Epidermal melanocyte (primary cell): ENCODE measurements at regions not wholly inside any gene's neighbourhood (a gene's known extent, or its start where the extent isn't known, plus 50 kb on each side); places are given as distances from the start of the nearest gene placed in this dataset.
"Not testable (repeated sequence)": the region's sequence is repeated elsewhere in the genome, so short reads cannot be mapped to it uniquely, and the experiment has no call there.

Experiments used
- DNase-seq: peaks from one replicate; pipeline ENCODE4 v3.0.0; 2011; ENCODE audit warnings: low spot score; ENCODE audit not compliant: insufficient read length

DNA sequence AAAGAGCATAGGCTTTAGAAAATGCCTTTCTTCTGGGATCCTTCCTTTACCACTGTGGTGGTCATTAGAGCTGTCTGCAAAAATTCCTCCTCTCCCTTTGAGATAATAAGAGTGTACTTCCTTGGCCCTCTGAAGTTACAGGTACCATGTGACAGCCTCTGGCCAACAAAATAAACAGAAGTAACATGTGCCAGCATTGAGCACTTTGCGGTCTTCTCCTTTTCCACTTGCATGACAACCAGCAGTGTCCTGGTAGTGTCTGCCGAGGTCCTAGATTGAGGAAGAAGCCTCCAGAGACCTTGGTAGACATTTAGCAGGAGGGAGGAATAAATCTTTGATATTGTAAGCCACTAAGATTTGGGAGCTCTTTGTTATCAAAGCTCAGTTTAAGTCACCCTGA is 87.5 kb upstream of the ARID1B start:
- DNase-seq: no peak

DNA sequence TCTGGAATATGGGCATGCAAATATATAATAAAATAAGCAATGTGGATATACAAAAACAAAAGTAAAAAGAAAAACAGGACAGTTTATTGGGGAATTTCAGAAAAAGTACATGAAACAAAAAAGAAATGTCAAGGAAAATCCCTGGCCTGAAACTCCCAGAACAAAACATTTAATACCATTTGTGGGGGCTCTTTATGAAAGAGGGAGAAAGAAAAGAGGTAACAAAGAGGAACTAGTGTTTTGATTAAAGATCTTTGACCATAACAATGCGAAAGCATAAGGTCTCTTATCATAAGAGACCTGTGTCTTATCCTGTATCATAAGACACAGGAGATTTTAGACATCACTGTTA is 88.6 kb upstream of the ARID1B start:
- DNase-seq: no peak

DNA sequence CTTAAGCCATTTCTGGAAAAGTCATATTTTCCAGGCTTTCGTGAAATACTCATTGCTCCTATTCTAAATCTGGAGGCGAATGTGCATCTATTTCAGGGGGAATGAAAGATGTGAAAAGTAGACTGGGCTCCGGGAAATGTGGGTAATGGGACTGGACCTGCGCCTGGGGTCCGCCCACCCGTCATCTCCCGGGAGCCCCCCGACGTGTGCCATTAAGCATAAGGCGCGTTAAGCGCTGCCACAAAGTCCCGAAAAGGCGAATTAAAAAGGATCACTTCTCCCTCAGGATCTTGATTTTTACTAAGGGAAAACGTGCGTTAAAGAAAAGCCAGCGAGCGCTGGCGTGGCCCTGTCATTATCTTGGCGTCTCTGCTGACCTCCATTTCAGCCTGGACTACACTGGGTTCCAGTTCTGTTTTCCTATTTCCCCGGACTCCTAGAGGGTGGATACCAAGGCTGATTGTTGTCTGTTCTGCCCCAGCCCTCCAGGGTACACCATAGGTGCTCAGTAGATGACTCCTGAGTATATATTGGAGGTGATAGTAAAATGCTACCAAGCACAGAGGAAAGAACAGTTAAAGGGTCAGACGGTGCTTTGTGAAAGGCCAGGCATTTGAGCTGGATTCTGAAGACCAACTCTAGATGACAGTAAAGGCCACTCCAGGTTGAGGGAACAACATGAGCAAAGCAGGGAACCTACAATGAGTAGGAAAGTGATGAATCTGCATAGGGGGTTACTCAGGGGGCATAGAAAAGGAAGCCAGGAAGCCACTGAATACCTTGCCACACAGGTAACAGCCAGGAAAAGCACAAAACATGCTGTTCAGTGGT is 89.2 kb upstream of the ARID1B start:
- peak; percentile 54 for DNase-seq

DNA sequence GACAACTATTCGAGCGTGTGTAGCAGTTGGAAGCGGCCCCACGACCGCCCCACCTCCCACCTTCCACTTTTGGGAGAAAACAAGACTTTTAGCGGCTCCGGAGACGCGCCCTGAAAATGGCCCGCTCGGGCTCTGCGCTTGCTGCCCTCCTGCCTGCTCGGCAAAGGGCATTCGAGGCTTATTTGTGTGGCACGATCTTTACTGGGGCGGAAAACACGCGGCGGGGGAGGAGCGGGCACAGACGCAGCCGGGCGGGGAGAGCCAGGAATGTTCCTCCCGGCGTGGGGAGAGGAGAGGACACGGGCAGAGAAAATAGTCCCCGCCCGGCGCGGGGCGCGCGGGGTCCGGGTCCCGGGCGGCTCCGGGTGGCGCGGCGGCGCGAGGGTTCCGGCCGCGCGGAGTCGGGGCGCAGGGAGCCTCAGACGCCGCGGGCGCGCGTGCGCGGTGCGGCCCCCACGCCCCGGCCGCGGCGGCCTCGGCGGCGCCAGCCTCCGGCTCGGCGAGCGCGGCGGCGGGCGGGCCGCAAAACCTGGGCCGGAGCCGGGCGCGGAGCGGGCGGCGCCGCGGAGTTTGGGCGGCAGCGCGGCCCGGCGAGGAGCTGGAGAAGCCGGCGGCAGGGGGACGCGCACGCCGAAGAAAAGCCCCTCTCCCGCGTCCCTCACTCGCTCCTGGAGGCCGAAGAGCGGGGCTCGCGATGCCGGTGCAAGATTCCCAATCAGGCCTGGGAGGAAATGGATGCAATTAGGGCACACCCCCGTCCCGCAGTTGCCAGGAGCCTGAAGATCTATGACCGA is 90.0 kb upstream of the ARID1B start:
- DNase-seq: peak; percentile 72

DNA sequence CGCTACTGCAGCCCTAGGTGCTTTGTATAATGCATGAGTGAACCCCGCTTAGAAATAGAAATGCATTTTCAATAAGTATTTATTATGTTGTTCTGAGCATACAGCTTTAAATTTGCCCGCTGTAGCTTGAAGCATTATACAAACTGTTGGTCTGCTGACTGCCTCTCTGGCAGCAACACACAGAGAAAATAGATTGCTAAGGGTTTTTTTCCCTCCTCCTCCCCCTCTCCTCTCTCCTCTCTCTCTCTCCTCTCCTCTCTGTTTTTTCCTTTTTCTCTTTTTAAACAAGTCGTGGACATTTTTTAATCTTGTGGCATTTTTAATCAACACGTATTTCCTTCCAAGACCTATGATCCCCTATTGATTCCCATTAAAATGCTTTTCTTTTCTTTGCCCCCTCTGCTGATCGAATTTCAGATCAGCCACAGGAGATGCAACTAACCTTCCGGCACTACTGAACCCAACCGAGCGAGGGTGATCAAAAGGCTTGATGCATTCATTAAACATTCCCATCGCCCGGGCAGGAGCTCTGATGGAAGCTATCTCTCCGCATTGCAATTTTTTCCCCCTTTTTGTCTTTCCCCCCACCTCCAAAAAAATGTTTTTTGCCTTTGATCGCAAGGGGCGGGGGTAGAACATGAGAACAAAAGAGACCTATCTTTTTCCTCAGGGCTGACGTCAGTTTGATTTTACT is 90.7 kb upstream of the ARID1B start:
- DNase-seq: peak; percentile 69

DNA sequence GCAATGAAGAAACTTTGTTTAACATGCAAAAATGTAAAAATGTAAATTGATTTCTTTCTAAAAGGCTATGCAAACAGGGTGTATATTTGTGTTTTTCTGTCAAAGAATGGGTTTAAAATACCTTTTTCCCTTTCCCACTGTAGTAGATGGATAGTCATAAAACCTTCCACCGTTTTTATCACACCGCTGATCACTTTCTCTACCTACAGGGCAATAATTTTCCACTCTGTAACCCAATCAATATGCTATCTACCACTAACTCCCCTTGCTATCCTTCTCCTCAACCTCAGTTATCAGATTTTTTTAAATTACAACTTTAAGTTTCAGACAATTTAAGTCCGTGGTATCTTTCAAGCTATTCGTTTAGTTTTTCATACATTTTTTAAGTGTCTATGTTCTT is 91.4 kb upstream of the ARID1B start:
- DNase-seq: no peak

DNA sequence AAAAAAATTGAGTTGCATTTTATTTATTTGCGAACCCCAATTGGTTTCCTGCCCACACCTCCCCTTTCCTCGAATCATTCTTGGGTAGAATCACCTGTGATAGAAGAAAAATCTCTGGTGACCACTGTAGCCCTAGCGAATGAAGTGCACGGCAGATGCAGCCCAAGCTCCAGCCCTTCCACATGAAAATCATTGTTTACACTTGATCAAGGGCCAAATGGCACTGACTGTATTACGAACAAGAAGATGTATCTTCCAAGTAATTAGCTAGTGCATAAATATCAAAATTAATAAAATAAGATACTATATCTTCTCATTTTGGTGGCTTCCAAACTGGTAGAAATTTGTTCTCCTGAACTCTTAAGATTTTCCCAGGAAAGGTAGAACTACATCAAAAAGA is 93.4 kb upstream of the ARID1B start:
- no peak for DNase-seq

DNA sequence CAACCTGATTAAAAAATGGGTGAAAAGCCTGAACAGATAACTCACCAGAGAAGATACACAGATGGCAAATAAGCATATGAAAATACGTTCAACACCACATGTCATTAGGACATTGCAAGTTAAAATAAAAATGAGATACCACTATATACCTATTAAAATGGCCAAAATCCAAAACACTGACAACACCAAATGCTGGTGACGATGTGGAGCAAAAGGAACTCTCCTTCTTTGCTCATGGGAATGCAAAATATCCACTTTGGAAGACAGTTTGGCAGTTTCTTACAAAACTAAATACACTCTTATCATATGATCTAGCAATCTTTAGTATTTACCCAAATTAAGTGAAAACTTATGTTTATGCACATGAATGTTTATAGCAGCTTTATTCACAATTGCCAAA is 100.5 kb upstream of the ARID1B start:
- DNase-seq: no peak

DNA sequence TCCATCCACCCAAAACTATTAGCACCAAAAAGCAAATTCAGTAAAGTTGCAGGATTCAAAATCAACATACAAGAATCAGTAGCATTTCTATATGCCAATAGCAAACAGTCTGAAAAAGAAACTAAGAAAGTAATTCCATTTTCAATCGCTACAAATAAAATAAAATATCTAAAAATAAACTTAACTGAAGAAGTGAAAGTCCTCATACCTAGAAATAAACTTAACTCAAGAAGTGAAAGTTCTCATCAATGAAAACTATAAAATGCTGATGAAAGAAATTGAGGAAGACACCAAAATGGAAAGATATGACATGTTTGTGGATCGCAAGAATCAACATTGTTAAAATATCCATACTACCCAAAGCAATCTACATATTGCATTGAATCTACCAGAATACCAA is 103.0 kb upstream of the ARID1B start:
- no peak for DNase-seq

DNA sequence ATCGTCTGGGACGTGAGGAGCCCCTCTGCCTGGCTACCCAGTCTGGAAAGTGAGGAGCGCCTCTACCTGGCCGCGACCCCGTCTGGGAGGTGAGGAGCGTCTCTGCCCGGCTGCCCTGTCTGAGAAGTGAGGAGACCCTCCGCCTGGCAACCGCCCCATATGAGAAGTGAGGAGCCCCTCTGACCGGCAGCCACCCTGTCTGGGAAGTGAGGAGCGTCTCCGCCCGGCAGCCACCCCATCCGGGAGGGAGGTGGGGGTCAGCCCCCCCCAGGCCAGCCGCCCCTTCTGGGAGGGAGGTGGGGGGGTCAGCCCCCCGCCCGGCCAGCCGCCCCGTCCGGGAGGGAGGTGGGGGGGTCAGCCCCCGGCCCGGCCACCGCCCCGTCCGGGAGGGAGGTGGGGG is 107.1 kb upstream of the ARID1B start:
- not testable (repeated sequence) for DNase-seq

DNA sequence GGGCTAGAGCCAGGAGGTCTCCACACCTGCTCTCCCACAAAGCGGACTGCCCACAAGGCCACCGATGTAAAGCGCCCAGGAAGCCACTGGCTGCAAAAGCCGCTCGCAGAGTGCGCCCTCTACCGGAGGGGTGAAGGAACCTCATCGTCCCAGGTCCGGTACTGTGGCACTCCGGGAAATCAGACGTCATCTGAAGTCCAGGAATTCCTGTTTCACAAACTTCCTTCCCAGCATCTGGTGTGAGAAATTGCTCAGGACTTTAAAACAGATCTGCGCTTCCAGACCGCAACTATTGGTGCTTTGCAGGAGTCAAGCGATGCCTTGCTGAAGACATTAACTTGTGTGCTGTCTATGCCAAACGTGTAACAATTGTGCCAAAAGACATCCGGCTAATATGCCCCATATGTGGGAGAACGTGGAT is 115.1 kb upstream of the ARID1B start:
- DNase-seq: peak; percentile 43

DNA sequence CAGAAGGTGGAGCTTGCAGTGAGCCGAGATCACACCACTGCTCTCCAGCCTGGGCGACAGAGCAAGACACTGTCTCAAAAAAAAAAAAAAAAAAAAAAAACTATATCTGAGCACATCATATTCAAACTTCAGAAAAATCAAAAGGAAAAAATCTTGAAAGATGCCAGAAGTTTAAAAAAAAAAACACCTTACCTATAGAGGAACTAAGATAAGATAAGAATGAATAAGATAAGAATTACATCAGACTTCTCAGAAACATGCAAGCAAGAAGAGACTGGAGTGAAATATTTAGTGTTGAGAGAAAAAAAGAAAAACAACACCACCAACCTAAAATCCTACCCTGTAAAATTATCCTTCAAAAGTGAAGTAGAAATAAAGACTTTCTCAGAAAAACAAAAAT is 116.8 kb upstream of the ARID1B start:
- no peak for DNase-seq

DNA sequence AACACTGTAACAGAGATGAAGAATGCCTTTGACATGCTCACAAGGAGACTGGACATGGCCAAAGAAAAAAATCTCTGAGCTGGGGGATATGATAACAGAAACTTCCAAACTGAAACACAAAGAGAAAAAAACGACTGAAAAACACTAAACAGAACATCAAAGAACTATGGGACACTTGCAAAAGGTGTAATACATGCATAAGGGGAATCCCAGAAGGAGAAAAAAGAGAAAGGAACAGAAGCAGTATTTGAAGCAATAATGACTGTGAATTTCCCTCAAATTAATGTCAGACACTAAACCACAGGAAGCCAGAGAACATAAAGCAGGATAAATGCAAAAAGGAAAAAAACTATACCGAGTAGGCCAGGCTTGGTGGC is 117.4 kb upstream of the ARID1B start:
- DNase-seq: no peak

DNA sequence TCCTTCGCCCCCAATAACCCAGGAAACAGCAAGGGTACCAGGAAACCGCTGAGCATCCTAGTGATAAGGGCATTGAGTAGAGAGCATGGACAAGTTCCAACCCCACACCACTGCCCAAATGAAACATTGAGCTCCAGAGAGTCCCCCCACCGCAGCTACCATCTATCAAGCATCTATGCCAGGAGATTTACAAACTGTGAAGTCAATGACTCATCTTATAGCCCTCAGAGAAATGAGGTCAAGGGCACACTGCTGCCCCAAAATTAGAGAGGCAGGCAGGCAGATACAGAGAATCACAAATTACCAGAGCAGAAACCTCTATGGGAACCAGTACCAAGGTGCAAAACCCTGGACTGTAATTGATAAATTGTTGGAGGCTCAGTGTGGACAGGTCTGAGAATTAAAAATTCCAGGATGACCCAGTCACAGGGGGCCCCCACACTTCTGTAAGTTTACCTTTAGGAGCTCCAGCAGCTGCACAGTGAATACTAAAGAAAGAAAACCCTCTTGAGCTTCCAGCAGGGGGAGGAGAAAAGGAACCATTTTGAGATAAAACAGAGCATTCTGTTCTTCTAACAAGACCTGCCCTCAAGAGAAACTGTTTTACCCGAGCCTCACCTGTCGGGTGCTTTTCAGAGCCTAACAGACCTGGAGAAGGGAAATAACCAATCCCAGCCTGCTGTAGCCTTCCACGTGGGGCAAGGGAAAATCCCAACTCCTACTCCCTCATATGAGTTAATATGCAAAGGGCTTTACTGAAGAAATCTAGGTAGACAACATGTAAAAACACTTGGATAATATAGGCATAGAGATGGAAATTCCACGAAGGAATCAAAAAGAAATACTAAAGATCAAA is 118.0 kb upstream of the ARID1B start:
- no peak for DNase-seq

DNA sequence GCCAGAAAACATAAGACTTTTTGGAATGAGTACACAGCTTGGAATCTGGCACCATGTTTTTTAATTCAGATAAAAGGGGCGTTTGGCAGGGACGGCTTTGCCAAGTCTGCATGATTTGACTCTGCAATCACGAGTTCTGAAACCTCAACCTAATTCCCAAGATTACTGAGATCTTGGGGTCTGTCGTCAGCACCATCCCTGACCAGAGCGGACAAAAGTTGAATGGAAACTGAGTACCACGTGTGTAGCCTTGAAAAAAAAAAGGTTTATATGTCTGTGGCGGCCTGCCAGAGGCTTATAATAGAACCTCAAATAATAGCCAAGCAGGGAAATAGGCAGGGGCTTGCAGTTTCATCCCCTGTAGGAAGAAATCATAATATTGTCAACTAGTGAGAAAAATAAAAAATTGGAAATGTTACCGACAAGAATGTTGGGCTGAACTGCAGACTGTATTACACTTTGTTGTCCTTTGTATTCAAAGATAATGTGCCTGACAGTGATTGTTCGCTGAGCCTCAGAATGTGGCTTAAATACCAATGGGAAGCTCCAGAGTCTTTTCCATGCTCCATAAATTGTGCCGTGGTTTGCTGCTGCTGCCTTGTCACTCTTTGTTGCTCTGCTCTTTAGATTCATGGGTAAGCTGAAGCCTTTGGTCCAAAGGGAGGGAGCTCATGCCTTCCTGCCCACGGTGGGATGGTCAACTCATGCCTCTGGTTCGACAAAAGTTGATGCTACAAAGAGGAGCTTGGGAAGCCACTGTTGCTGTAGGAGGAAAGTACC is 118.8 kb upstream of the ARID1B start:
- peak; percentile 71 for DNase-seq

DNA sequence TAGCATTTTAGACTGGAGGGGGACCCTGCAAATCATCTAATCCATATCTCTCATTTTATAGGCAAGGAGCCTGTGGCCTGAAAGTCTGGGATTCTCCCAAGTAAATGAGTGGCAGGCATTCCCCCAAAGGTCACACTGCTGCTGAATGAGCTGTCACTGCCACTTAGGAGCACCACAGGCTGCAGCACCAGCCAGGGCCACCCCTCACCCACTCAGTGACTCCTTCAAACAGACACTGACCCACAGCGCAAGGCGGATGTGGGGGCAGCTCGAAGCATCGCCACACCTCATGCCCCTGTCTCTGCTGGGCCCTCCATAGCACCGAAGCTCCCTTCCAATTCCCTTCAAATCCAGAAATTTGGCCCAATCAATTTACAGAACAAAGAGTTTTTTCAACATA is 119.9 kb upstream of the ARID1B start:
- no peak for DNase-seq

DNA sequence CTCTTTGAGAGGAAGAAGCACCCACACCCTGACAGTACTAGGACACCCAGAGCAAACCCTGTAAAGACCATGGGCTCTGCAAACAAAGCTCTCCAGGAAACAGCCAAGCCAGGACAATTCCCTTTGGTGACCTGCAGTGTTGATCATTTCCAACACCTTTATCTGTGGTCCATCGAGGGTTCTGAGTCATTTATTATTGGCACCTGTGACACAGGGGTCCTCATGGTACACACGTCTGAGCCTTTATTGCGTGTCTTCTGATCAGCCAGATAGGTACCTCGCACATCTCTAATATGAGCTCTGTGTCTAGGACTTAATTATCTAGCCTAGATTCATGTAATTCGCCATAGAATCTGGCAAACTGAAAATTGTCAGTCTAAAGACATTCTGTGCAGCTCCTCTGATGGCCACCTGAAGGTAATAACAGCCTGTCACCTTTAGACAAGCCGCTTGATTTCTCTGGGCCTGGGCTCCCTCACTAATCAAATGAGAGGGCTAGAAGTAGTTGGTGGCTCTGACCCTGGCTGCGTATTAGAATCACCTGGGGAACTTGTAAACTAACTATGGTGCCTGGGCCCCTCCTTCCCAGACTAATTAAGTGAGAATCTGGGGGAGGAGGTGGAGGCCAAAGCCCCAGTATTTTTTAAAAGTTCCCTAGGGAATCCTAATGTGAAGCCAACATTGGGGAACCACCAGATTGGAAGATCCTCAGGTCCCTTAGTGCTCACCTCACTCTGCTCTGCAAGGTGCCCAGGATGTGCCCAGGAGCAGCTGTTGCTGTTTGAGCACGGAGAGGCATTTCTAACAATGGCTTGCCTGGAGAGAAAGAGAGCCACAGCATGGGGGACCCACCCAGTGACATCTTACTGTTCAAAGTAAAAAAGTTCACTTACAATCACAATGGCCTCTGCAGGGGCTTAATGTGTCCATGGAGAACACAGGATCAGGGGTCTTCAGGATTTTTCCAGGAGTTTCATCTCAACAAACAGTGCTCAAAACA is 122.0 kb upstream of the ARID1B start:
- DNase-seq: no peak

DNA sequence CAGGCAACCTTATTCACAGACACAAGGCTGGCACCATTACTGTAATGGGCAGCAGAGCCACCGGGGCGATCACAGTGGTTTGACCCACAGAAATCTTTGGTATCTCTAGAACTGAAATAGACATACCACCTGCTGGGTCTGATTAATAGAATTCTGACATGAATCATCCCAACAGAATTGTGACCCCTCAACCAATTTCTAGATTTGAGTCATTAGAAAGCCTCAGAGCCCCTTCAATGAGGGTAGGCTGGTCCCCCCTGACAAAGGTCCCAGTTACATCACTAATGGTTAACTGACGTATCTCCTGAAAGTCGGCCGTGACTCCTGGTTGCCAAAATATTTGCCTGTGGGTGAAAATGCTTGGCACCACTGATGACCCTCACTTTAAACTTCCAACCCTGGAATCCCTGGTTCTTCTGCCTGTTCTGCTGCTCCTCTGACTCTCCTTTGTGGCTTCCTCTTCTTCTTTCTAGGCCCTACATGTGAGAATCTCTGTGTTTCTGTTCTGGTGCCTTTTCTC is 124.9 kb upstream of the ARID1B start:
- no peak for DNase-seq

DNA sequence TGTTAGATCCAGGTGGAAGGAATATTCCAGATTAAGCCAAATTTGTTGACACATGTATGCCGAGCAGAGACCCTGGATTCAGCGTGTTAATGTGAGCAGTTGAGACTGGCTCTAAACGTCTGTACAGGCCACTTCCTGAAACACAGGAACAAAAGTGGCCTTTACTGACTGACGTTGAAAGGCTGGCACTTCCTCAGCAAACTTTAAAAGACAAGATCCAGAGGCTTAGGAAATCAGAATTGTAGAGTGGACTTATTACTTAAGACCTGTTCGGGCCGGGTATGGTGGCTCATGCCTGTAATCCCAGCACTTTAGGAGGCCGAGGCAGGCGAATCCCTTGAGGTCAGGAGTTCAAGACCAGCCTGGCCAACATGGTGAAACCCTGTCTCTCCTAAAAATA is 125.7 kb upstream of the ARID1B start:
- DNase-seq: no peak
